HEK293 (cell line): ENCODE measurements at regions not wholly inside any gene's neighbourhood (a gene's known extent, or its start where the extent isn't known, plus 50 kb on each side); places are given as distances from the start of the nearest gene placed in this dataset.

Source experiments
- PATZ1 ChIP-seq: fragments of 450-650 bp; formaldehyde crosslinking; IDR thresholded peaks from 2 replicates; pipeline ENCODE4 v1.5.1; 2016; ENCODE audit warnings: missing biosample characterization, missing genetic modification characterization
- SCRT1 ChIP-seq: fragments of 450-650 bp; formaldehyde crosslinking; IDR thresholded peaks from 2 replicates; pipeline ENCODE4 v1.5.1; 2016; ENCODE audit warnings: missing biosample characterization, missing genetic modification characterization, borderline replicate concordance
- YY1 ChIP-seq: fragments of 450-650 bp; formaldehyde crosslinking; IDR thresholded peaks from 2 replicates; pipeline ENCODE4 v1.5.1; 2018; ENCODE audit warnings: missing biosample characterization, missing genetic modification characterization
- ZFP69B ChIP-seq: fragments of 450-650 bp; formaldehyde crosslinking; IDR thresholded peaks from 2 replicates; pipeline ENCODE4 v1.5.1; 2016; ENCODE audit warnings: missing biosample characterization, missing genetic modification characterization
- ZNF155 ChIP-seq: fragments of 450-650 bp; formaldehyde crosslinking; IDR thresholded peaks from 2 replicates; pipeline ENCODE4 v1.5.1; 2016; ENCODE audit warnings: missing biosample characterization, missing genetic modification characterization
- ZNF24 ChIP-seq: fragments of 450-650 bp; formaldehyde crosslinking; IDR thresholded peaks from 2 replicates; pipeline ENCODE4 v1.5.1; 2016; ENCODE audit warnings: missing biosample characterization, missing genetic modification characterization
- ZNF350 ChIP-seq: fragments of 450-650 bp; formaldehyde crosslinking; IDR thresholded peaks from 2 replicates; pipeline ENCODE4 v1.5.0; 2017; ENCODE audit warnings: missing biosample characterization, mild to moderate bottlenecking, missing genetic modification characterization
- ZNF549 ChIP-seq: fragments of 450-650 bp; IDR thresholded peaks from 2 replicates; pipeline ENCODE4 v1.5.1; 2018; ENCODE audit warnings: missing biosample characterization, missing genetic modification characterization, mild to moderate bottlenecking, inconsistent platforms, moderate library complexity
- ZNF629 ChIP-seq: fragments of 450-650 bp; formaldehyde crosslinking; IDR thresholded peaks from 2 replicates; pipeline ENCODE4 v1.5.1; 2017; ENCODE audit warnings: missing biosample characterization, missing genetic modification characterization
- ZNF639 ChIP-seq: fragments of 450-650 bp; formaldehyde crosslinking; IDR thresholded peaks from 2 replicates; pipeline ENCODE4 v1.5.1; 2016; ENCODE audit warnings: missing biosample characterization, missing genetic modification characterization
- ZSCAN4 ChIP-seq: fragments of 450-650 bp; formaldehyde crosslinking; IDR thresholded peaks from 2 replicates; pipeline ENCODE4 v1.5.1; 2017; ENCODE audit warnings: missing biosample characterization, missing genetic modification characterization
- TF ChIP-seq, protein P1 (sequence below): fragments of 450-650 bp; formaldehyde crosslinking; IDR thresholded peaks from 2 replicates; pipeline ENCODE4 v1.5.1; 2016; ENCODE audit warnings: missing biosample characterization, missing genetic modification characterization
- TF ChIP-seq, protein P2 (sequence below): fragments of 450-650 bp; formaldehyde crosslinking; IDR thresholded peaks from 2 replicates; pipeline ENCODE4 v1.5.1; 2017; ENCODE audit warnings: missing biosample characterization, missing genetic modification characterization
- TF ChIP-seq, protein P3 (sequence below): fragments of 450-650 bp; formaldehyde crosslinking; IDR thresholded peaks from 2 replicates; pipeline ENCODE4 v1.5.1; 2016; ENCODE audit warnings: missing biosample characterization, missing genetic modification characterization

DNA sequence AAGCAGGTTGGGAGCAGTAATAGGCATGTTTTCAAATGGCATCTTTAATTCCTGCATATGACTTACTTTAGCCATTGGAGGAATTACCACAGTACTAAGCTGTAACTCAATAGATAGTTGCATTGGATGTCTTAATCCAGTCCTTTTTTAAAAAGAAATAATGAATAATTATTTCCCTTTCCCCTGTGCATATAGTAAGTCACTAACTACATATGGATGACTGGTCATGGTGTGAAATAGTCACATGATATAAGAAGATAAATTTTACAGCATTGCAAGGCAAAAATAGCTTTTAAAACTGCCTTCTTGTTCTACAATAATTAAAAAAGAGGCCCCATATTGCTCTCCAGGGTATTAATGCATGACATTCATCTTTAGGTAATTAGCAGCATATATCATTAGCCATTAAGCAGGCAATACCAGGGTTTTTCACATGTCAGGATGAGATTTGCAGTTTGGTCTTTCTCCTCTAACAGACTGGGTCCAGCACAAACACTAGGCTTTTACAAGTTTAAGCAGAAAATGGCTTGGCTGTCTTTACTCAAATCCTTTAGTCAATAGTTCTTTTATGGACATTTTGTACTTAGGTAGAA is 606.4 kb upstream of the RORB start:
- TF ChIP-seq, protein P1, sequence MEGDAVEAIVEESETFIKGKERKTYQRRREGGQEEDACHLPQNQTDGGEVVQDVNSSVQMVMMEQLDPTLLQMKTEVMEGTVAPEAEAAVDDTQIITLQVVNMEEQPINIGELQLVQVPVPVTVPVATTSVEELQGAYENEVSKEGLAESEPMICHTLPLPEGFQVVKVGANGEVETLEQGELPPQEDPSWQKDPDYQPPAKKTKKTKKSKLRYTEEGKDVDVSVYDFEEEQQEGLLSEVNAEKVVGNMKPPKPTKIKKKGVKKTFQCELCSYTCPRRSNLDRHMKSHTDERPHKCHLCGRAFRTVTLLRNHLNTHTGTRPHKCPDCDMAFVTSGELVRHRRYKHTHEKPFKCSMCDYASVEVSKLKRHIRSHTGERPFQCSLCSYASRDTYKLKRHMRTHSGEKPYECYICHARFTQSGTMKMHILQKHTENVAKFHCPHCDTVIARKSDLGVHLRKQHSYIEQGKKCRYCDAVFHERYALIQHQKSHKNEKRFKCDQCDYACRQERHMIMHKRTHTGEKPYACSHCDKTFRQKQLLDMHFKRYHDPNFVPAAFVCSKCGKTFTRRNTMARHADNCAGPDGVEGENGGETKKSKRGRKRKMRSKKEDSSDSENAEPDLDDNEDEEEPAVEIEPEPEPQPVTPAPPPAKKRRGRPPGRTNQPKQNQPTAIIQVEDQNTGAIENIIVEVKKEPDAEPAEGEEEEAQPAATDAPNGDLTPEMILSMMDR (tag by site-specific recombination): no peak
- TF ChIP-seq ZNF24 (tag by site-specific recombination): no peak
- no peak for TF ChIP-seq ZNF629 (tag by site-specific recombination)
- no peak for TF ChIP-seq ZFP69B (tag by site-specific recombination)
- no peak for TF ChIP-seq PATZ1 (tag by site-specific recombination)
- no peak for TF ChIP-seq ZNF549 (tag by site-specific recombination)
- no peak for TF ChIP-seq ZNF350 (tag by site-specific recombination)
- no peak for TF ChIP-seq YY1 (tag by site-specific recombination)
- TF ChIP-seq SCRT1 (tag by site-specific recombination): no peak
- TF ChIP-seq, protein P2, sequence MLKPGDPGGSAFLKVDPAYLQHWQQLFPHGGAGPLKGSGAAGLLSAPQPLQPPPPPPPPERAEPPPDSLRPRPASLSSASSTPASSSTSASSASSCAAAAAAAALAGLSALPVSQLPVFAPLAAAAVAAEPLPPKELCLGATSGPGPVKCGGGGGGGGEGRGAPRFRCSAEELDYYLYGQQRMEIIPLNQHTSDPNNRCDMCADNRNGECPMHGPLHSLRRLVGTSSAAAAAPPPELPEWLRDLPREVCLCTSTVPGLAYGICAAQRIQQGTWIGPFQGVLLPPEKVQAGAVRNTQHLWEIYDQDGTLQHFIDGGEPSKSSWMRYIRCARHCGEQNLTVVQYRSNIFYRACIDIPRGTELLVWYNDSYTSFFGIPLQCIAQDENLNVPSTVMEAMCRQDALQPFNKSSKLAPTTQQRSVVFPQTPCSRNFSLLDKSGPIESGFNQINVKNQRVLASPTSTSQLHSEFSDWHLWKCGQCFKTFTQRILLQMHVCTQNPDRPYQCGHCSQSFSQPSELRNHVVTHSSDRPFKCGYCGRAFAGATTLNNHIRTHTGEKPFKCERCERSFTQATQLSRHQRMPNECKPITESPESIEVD (tag by site-specific recombination): no peak
- TF ChIP-seq ZSCAN4: no peak
- TF ChIP-seq ZNF639: no peak
- no peak for TF ChIP-seq ZNF155 (tag by site-specific recombination)
- TF ChIP-seq, protein P3, sequence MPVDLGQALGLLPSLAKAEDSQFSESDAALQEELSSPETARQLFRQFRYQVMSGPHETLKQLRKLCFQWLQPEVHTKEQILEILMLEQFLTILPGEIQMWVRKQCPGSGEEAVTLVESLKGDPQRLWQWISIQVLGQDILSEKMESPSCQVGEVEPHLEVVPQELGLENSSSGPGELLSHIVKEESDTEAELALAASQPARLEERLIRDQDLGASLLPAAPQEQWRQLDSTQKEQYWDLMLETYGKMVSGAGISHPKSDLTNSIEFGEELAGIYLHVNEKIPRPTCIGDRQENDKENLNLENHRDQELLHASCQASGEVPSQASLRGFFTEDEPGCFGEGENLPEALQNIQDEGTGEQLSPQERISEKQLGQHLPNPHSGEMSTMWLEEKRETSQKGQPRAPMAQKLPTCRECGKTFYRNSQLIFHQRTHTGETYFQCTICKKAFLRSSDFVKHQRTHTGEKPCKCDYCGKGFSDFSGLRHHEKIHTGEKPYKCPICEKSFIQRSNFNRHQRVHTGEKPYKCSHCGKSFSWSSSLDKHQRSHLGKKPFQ (tag by site-specific recombination): no peak
